Fibroblast of the aortic adventitia (primary cell): ENCODE measurements at regions not wholly inside any gene's neighbourhood (a gene's known extent, or its start where the extent isn't known, plus 50 kb on each side); places are given as distances from the start of the nearest gene placed in this dataset.
"Not testable (repeated sequence)": the region's sequence is repeated elsewhere in the genome, so short reads cannot be mapped to it uniquely, and the experiment has no call there.

Source experiments
- DNase-seq: peaks from one replicate; pipeline ENCODE4 v3.0.0-alpha.2; 2010; ENCODE audit warnings: low read depth
- H3K4me3 ChIP-seq: 2 replicates; pipeline ENCODE4 v1.5.1; 2011; ENCODE audit warnings: low read depth, mild to moderate bottlenecking, control low read depth, low read length, moderate library complexity
- CTCF ChIP-seq: IDR thresholded peaks from 2 replicates; pipeline ENCODE4 v1.5.1; 2011; ENCODE audit warnings: mild to moderate bottlenecking, low read length, control low read depth, inconsistent platforms; ENCODE audit not compliant: insufficient read depth

DNA sequence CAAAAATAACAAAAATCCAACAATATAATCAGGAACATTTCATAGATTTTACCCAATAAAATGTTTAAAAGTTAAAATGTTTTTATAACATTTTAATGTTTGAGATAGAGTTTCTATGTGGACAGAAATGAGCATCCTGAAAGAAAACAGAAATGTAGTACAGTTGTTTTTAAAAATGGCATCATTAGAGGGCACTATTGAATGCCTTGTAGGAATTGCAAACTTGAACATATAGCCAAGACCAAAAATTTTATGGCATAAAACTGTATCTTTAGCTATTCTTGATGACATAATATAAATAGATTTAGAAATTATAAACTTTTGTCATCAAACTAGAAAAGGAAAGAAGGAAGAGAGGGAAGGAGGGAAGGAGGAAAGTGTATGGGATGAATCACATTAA lies 1372.7 kb downstream of the GATA3 start:
- no peak overlapping the region for H3K4me3 ChIP-seq
- no peak for DNase-seq
- no peak for TF ChIP-seq CTCF

- DNase-seq = no peak
- TF ChIP-seq CTCF = no peak
- H3K4me3 ChIP-seq = no peak overlapping the region
Observed at GRCh38 chr10:9437131-9437530, 1382.6 kb downstream of the GATA3 start.

DNA sequence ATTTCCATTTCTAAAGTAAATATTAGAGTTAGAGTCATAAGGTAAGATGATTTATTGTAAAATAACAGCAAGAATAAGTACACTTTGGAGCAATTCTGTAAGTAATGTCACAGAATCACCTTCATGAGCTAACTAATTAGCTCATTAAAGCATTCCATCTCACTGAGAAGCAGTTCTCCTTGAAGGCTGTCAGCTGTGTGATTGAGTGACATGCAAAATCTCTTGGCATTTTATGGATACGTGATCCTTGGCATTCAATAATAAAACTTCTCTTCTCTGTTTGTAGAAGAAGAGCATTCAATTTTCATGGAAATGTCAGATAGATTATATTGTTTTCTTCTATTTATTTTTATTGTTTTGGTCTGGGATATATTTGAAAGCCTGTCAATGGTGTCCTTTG lies 1389.3 kb downstream of the GATA3 start:
- H3K4me3 ChIP-seq = no peak overlapping the region
- TF ChIP-seq CTCF = no peak
- DNase-seq = no peak

- no peak overlapping the region for H3K4me3 ChIP-seq
- no peak for TF ChIP-seq CTCF
- DNase-seq = no peak
Observed at GRCh38 chr10:9449530-9449929, 1395.0 kb downstream of the GATA3 start.

DNA sequence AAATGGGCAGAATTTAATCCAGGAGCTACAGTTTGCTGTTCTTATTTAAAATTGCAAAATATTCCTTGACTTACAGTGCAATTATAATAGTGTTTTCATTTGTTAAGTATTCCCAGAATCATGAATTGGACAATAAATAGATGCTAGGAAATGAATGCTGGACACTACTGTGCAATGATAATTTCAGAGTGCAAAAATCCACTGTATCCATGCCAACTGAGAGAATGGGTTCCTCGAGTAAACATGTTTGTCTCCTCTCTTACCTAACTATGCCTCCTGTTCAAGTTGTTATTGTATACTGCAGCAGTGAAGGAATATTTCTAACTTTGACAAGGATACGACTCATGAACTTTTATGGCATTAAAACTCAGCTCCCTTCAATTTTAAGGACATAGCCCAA lies 1396.3 kb downstream of the GATA3 start:
- no peak for DNase-seq
- TF ChIP-seq CTCF = no peak
- no peak overlapping the region for H3K4me3 ChIP-seq

DNA sequence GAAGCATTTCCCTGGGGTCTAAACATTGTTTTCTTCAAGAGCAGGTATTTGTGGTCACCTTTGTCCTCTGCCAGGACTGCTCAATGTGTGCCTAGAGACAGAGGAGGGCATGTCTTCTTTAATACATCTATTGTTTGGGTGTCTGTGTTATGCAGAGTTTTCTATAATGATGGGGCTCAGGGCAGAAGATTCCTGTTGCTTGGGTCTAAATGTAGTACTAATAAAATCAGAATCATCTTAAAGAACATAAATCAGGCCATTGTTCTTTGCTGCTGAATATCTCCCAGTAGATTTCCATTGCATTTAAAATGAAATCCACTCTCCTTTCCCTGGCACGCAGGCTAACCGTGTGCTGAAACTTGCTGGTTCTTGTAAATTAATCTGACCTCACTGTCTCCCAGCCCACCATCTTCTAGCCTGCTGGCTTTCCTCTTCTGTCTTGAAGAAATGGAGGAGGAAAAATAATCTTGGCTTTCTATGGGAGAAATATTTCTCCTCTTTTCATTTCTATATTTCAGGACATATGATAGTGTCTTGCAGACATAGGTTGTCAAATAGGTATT lies 1396.8 kb downstream of the GATA3 start:
- H3K4me3 ChIP-seq = no peak overlapping the region
- no peak for TF ChIP-seq CTCF
- DNase-seq = no peak

GRCh38 chr10:9452056-9452455 lies 1397.6 kb downstream of the GATA3 start:
- DNase-seq = no peak
- TF ChIP-seq CTCF = no peak
- no peak overlapping the region for H3K4me3 ChIP-seq

- not testable (repeated sequence) for H3K4me3 ChIP-seq, DNase-seq
Observed at GRCh38 chr10:9453871-9454270, 1399.4 kb downstream of the GATA3 start.
